Astrocyte of the spinal cord (primary cell): ENCODE measurements at regions not wholly inside any gene's neighbourhood (a gene's known extent, or its start where the extent isn't known, plus 50 kb on each side); places are given as distances from the start of the nearest gene placed in this dataset.

ENCODE experiments used
- DNase-seq: peaks from one replicate; pipeline ENCODE4 v3.0.0; 2011; ENCODE audit warnings: low read depth, low spot score
- H3K4me3 ChIP-seq: 2 replicates; pipeline ENCODE4 v1.5.1; 2011; ENCODE audit warnings: low read depth, mild to moderate bottlenecking, low read length, moderate library complexity
- in situ Hi-C: cut with HindIII; loops from 2 replicates; pipeline ENCODE4 v1.10.0; 2017; ENCODE audit warnings: low sequenced_read_pairs
- TF ChIP-seq, protein P1 (sequence below): IDR thresholded peaks from 2 replicates; pipeline ENCODE4 v1.5.1; 2012; ENCODE audit warnings: low read depth, mild to moderate bottlenecking, low read length, inconsistent platforms

- in situ Hi-C loops: no loop called here
- no peak for DNase-seq
- no peak overlapping the region for H3K4me3 ChIP-seq
- TF ChIP-seq, protein P1, sequence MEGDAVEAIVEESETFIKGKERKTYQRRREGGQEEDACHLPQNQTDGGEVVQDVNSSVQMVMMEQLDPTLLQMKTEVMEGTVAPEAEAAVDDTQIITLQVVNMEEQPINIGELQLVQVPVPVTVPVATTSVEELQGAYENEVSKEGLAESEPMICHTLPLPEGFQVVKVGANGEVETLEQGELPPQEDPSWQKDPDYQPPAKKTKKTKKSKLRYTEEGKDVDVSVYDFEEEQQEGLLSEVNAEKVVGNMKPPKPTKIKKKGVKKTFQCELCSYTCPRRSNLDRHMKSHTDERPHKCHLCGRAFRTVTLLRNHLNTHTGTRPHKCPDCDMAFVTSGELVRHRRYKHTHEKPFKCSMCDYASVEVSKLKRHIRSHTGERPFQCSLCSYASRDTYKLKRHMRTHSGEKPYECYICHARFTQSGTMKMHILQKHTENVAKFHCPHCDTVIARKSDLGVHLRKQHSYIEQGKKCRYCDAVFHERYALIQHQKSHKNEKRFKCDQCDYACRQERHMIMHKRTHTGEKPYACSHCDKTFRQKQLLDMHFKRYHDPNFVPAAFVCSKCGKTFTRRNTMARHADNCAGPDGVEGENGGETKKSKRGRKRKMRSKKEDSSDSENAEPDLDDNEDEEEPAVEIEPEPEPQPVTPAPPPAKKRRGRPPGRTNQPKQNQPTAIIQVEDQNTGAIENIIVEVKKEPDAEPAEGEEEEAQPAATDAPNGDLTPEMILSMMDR: no peak
Measured at GRCh38 chr18:10403708-10404107, 50.7 kb upstream of the APCDD1 start.

- DNase-seq: no peak
- TF ChIP-seq, protein P1: no peak
- no peak overlapping the region for H3K4me3 ChIP-seq
- in situ Hi-C loops: no loop called here
Measured at GRCh38 chr18:10404168-10404567, 50.3 kb upstream of the APCDD1 start.
